Uterus (tissue), 2 donors: ENCODE measurements at regions not wholly inside any gene's neighbourhood (a gene's known extent, or its start where the extent isn't known, plus 50 kb on each side); places are given as distances from the start of the nearest gene placed in this dataset.

ENCODE experiments used
- POLR2A ChIP-seq, 2 donors: fragments of 450-650 bp; IDR thresholded peaks; one replicate each; pipeline ENCODE4 v1.6.1; 2016; ENCODE audit warnings: antibody characterized with exemption in 2 of 2, mild to moderate bottlenecking in 1 of 2, moderate library complexity in 1 of 2
- TF ChIP-seq, protein P1 (sequence below), 4 experiments: fragments of 200-600 bp in 2 of 4; fragments of 450-650 bp in 2 of 4; sonication (generic) in 2 of 4; IDR thresholded peaks; one replicate each; pipeline ENCODE4 v1.5.1; 2016 to 2019; ENCODE audit warnings: antibody characterized with exemption in 4 of 4, mild to moderate bottlenecking in 2 of 4, moderate library complexity in 1 of 4

DNA sequence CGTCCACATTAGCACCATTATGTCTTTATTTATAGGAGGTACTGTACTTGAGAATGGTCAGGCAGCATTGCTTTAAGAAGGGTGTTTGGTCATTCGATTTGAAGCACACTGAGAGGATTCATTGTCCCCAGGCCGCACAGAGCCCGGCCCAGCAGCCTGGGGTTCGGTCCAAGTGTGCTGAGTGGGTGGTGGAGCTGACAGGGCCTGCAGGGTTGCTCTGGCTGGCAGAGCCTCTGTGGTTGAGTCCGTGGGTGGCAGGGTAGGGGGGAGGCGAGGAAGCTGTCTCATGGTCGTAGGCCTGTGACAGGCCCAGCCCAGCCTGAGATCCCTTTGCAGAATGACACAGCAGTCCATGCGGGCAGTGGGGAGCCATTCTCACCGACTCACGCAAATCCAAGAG lies 227.7 kb upstream of the TOPAZ1 start:
- TF ChIP-seq, protein P1, sequence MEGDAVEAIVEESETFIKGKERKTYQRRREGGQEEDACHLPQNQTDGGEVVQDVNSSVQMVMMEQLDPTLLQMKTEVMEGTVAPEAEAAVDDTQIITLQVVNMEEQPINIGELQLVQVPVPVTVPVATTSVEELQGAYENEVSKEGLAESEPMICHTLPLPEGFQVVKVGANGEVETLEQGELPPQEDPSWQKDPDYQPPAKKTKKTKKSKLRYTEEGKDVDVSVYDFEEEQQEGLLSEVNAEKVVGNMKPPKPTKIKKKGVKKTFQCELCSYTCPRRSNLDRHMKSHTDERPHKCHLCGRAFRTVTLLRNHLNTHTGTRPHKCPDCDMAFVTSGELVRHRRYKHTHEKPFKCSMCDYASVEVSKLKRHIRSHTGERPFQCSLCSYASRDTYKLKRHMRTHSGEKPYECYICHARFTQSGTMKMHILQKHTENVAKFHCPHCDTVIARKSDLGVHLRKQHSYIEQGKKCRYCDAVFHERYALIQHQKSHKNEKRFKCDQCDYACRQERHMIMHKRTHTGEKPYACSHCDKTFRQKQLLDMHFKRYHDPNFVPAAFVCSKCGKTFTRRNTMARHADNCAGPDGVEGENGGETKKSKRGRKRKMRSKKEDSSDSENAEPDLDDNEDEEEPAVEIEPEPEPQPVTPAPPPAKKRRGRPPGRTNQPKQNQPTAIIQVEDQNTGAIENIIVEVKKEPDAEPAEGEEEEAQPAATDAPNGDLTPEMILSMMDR (IDR thresholded peaks at IDR 0.05) = no peak
- no peak for TF ChIP-seq POLR2A (IDR thresholded peaks at IDR 0.05)
